Neutrophil (primary cell): ENCODE measurements at regions not wholly inside any gene's neighbourhood (a gene's known extent, or its start where the extent isn't known, plus 50 kb on each side); places are given as distances from the start of the nearest gene placed in this dataset.

Experiments used
- H3K27ac ChIP-seq: fragments of 200-600 bp; sonication (generic); 2 replicates; pipeline ENCODE4 v1.5.1; 2016; ENCODE audit warnings: mild to moderate bottlenecking, moderate library complexity
- H3K27me3 ChIP-seq: fragments of 200-600 bp; sonication (generic); 2 replicates; pipeline ENCODE4 v1.6.0; 2016; ENCODE audit warnings: mild to moderate bottlenecking
- H3K36me3 ChIP-seq: fragments of 200-600 bp; sonication (generic); 2 replicates; pipeline ENCODE4 v1.5.1; 2017
- H3K4me1 ChIP-seq, 2 experiments: fragments of 200-600 bp in 1 of 2; sonication (generic) in 1 of 2; 1 replicate in 1 of 2; 2 replicates in 1 of 2; pipeline versions ENCODE4 v1.5.1 to v1.6.1; 2013 to 2016; ENCODE audit warnings: low read depth in 1 of 2, low read length in 1 of 2, mild to moderate bottlenecking in 1 of 2, moderate library complexity in 1 of 2; ENCODE audit not compliant: control insufficient read depth in 1 of 2, insufficient read depth in 1 of 2
- H3K4me3 ChIP-seq, 2 experiments: fragments of 200-600 bp in 1 of 2; sonication (generic) in 1 of 2; 1 replicate in 1 of 2; 2 replicates in 1 of 2; pipeline ENCODE4 v1.5.1; 2013 to 2016; ENCODE audit warnings: low read depth in 1 of 2, low read length in 1 of 2, mild to moderate bottlenecking in 1 of 2, moderate library complexity in 1 of 2
- H3K9me3 ChIP-seq: fragments of 200-600 bp; sonication (generic); 2 replicates; pipeline ENCODE4 v1.5.1; 2016
- CTCF ChIP-seq: fragments of 200-600 bp; sonication (generic); IDR thresholded peaks from 2 replicates; pipeline ENCODE4 v1.5.1; 2016; ENCODE audit warnings: antibody characterized with exemption

GRCh38 chr10:29120216-29120615 lies 168.7 kb upstream of the LYZL1 start:
- Histone ChIP-seq H3K36me3 (no peaks in the 10 kb centered on the region), H3K27me3 (no peaks in the 10 kb centered on the region), H3K4me3 (no peak overlapping the region), H3K4me1 (no peaks in the 10 kb centered on the region), H3K27ac (no peak overlapping the region), H3K9me3 (no peaks in the 10 kb centered on the region)
- no peak for TF ChIP-seq CTCF

GRCh38 chr10:29124864-29125263 lies 164.0 kb upstream of the LYZL1 start:
- H3K9me3 ChIP-seq, result no peaks in the 10 kb centered on the region
- H3K27ac ChIP-seq, result no peak overlapping the region
- no peaks in the 10 kb centered on the region for H3K36me3 ChIP-seq
- H3K4me1 ChIP-seq, result no peaks in the 10 kb centered on the region
- no peak overlapping the region for H3K4me3 ChIP-seq
- peaks cover 28% of the 10 kb centered on the region for H3K27me3 ChIP-seq
- no peak for TF ChIP-seq CTCF

- H3K36me3 ChIP-seq, result no peaks in the 10 kb centered on the region
- no peaks in the 10 kb centered on the region for H3K9me3 ChIP-seq
- H3K4me1 ChIP-seq, result no peaks in the 10 kb centered on the region
- H3K4me3 ChIP-seq, result no peak overlapping the region
- no peak for TF ChIP-seq CTCF
- peaks cover 33% of the 10 kb centered on the region for H3K27me3 ChIP-seq
- H3K27ac ChIP-seq, result no peak overlapping the region
Measured at GRCh38 chr10:29127037-29127700, 161.7 kb upstream of the LYZL1 start.

GRCh38 chr10:29127731-29128130 lies 161.1 kb upstream of the LYZL1 start:
- Histone ChIP-seq H3K9me3 (no peaks in the 10 kb centered on the region), H3K36me3 (no peaks in the 10 kb centered on the region), H3K4me3 (no peak overlapping the region), H3K27ac (no peak overlapping the region), H3K4me1 (no peaks in the 10 kb centered on the region), H3K27me3 (peaks cover 36% of the 10 kb centered on the region)
- no peak for TF ChIP-seq CTCF

GRCh38 chr10:29130190-29130673 lies 158.6 kb upstream of the LYZL1 start:
- no peak overlapping the region for H3K4me3 ChIP-seq
- H3K27ac ChIP-seq, result no peak overlapping the region
- peaks cover 36% of the 10 kb centered on the region for H3K27me3 ChIP-seq
- no peak for TF ChIP-seq CTCF
- H3K9me3 ChIP-seq, result no peaks in the 10 kb centered on the region
- H3K36me3 ChIP-seq, result no peaks in the 10 kb centered on the region
- no peaks in the 10 kb centered on the region for H3K4me1 ChIP-seq
